M059J (cell line): ENCODE measurements at regions not wholly inside any gene's neighbourhood (a gene's known extent, or its start where the extent isn't known, plus 50 kb on each side); places are given as distances from the start of the nearest gene placed in this dataset.
"Not testable (repeated sequence)": the region's sequence is repeated elsewhere in the genome, so short reads cannot be mapped to it uniquely, and the experiment has no call there.

Source experiments
- DNase-seq: peaks from one replicate; pipeline ENCODE4 v3.0.0-alpha.2; 2012; ENCODE audit warnings: low read depth

GRCh38 chr4:18463987-18464559 lies 442.5 kb upstream of the LCORL start:
- DNase-seq, result no peak

GRCh38 chr4:18458465-18458864 lies 436.9 kb upstream of the LCORL start:
- no peak for DNase-seq

GRCh38 chr4:18454349-18454748 lies 432.8 kb upstream of the LCORL start:
- no peak for DNase-seq

- no peak for DNase-seq
Observed at GRCh38 chr4:18445110-18445509, 423.6 kb upstream of the LCORL start.

- DNase-seq, result no peak
Observed at GRCh38 chr4:18444206-18444605, 422.7 kb upstream of the LCORL start.

- DNase-seq, result no peak
Observed at GRCh38 chr4:18442957-18443356, 421.4 kb upstream of the LCORL start.

GRCh38 chr4:18441676-18442075 lies 420.1 kb upstream of the LCORL start:
- no peak for DNase-seq

- no peak for DNase-seq
Observed at GRCh38 chr4:18441203-18441590, 419.6 kb upstream of the LCORL start.

- no peak for DNase-seq
Observed at GRCh38 chr4:18440527-18441202, 419.1 kb upstream of the LCORL start.

GRCh38 chr4:18439311-18439710 lies 417.8 kb upstream of the LCORL start:
- no peak for DNase-seq

GRCh38 chr4:18435781-18436180 lies 414.2 kb upstream of the LCORL start:
- DNase-seq, result no peak

GRCh38 chr4:18422685-18423084 lies 401.1 kb upstream of the LCORL start:
- DNase-seq, result no peak

- DNase-seq, result no peak
Observed at GRCh38 chr4:18421519-18421918, 400.0 kb upstream of the LCORL start.

GRCh38 chr4:18419780-18420179 lies 398.2 kb upstream of the LCORL start:
- no peak for DNase-seq

- DNase-seq, result not testable (repeated sequence)
Observed at GRCh38 chr4:18418195-18418898, 396.8 kb upstream of the LCORL start.

GRCh38 chr4:18417651-18418050 lies 396.1 kb upstream of the LCORL start:
- DNase-seq, result not testable (repeated sequence)

GRCh38 chr4:18406264-18406663 lies 384.7 kb upstream of the LCORL start:
- DNase-seq, result no peak

- no peak for DNase-seq
Observed at GRCh38 chr4:18405054-18405453, 383.5 kb upstream of the LCORL start.

GRCh38 chr4:18404642-18405041 lies 383.1 kb upstream of the LCORL start:
- DNase-seq, result no peak

- DNase-seq, result no peak
Observed at GRCh38 chr4:18403327-18403726, 381.8 kb upstream of the LCORL start.

- DNase-seq, result no peak
Observed at GRCh38 chr4:18401868-18402267, 380.3 kb upstream of the LCORL start.

- no peak for DNase-seq
Observed at GRCh38 chr4:18401425-18401824, 379.9 kb upstream of the LCORL start.

GRCh38 chr4:18398661-18399060 lies 377.1 kb upstream of the LCORL start:
- no peak for DNase-seq
